ENCODE measurements at regions not wholly inside any gene's neighbourhood (a gene's known extent, or its start where the extent isn't known, plus 50 kb on each side); places are given as distances from the start of the nearest gene placed in this dataset.

DNA sequence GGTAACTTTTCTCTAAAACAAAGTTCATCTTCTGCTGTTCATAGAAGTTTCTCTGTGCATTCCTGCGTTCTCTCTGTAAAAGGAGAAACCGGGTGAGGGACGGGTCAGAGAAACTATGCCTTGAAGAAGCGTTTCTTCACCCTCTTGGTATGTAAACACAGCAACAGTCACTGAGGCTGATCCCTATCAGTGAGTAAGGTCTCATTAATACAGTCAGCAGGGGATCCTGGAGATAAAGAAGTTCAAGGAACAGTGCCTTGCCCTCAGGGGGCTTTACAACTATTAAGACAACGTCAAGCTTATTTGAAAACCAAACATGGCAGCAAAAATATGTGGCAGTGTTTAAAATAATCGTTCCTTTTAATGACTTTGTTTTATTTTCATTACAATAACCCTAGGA, 202.9 kb upstream of the IL12B start:
- no peak for DNase-seq (ENCODE audit: low read depth in 2 of 2)

DNA sequence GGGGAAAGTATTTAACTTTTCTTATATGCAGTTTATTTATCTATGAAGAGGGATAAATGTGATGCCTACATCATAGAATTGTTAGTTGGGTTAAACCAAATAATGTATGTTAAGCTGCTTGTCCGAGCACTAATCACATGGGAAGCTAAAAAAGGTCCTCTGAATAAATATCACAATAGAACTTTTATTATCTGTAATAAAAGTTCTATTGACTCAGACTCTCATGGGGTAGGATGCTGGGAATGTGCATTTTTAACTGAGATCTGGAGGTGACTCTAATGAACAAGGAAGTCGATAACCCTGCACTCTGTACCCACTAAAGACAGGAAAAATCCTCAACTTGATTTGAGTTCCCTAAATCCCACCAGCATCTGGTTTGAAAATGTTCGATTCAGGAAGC, 205.9 kb upstream of the IL12B start:
- no peak for DNase-seq (ENCODE audit: low read depth in 2 of 2)

- DNase-seq (ENCODE audit: low read depth in 2 of 2): no peak
These were observed 206.4 kb upstream of the IL12B start for GRCh38 chr5:159536646-159537045.

DNA sequence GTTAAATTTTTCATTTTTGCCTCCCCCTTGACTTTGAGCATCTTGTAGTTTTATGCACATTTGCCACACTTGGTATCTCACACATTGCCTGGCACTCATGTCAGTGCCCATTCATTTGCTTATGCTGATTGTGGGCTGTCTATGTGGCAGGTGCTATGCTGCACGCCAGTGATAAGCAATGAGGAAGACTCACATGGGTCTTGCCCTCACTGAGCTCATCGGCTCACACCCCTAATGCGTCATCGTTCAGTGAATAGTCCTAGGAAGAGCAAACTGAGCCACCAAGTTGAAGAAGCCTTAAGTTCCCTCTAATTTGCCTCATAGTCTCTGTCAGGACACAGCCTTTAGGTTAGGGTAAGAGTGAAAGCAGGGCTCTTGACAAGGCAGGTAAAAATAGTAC, 209.4 kb upstream of the IL12B start:
- DNase-seq (ENCODE audit: low read depth in 2 of 2): no peak

DNA sequence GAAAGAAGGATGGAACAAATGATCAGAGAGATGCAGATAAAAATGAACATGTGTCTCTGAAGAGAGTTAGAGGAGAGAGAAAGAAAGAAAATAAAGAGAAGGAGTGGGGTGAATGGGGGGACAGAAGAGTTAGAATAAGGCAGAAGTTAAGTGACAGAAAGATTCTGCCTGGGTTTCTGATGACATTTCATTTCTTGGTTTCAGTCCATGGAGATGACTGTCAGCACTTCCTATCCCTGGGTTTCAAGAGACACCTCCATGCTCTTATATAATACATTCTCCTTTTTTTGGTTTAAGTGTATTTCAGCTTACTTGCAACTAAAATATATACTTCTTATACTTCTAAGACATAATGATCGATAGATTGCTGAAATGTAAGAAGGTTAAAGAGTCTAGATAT, 213.0 kb upstream of the IL12B start:
- DNase-seq (ENCODE audit: low read depth in 2 of 2): no peak

DNA sequence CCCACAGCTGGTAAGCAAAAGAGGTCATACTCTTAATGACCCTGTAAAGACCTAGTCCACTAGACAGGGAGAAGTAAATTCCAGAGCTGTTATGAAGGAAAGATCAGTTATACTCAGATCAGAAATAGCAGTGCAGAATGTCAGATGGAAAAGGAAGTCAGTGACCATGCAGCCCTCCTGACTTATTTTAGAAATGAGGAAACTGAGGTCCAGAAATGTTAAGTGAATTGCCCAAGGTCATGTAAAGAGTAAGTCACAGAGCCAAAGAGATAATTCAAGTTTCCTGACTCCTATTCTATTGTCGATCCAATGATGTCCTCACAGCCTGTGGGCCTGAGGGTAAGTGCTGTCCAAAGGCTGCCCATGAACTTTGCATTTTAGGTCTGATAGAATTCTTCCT, 214.9 kb upstream of the IL12B start:
- DNase-seq (ENCODE audit: low read depth in 2 of 2): no peak

- no peak for DNase-seq (ENCODE audit: low read depth in 2 of 2)
These were observed 217.3 kb upstream of the IL12B start for GRCh38 chr5:159547466-159548195.

DNA sequence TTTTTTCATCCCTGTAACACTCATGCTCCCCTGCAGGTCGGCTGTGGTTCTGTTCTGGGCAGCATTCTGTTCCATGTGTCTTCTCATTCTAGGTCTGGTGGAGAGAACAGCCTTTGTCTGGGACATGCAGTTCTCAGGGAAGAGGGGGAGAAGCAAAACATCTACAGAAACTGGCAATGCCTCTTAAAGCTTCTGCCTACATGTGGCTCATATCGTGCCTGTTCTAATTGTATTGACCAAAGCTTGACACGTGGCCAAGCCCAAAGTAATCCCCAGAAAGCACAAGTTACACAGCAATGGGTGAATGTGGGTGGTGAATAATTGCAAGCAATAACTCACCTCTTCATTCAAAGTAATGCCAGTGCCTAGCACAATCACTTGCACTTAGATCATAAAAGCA, 218.2 kb upstream of the IL12B start:
- DNase-seq (ENCODE audit: low read depth in 2 of 2): no peak

GRCh38 chr5:159549046-159549445, 218.8 kb upstream of the IL12B start:
- no peak for DNase-seq (ENCODE audit: low read depth in 2 of 2)

DNA sequence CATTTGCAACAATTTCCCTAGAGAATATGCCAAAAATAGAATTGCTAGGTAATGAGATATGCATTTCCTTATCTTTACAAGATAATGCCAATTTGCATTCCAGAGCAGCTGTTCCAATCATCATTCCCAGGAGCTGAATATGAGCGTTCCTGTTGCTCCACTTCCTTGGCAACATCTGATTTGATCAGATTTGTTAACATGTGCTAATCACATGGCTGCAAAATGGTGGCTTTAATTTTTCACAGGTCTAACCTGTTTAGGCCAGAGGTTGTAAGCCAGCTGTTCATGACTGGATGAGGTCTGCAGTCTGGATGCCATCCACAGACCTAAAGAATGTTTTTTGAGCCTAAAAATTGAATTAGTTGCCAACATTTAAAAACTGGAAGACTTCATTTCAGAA, 220.7 kb upstream of the IL12B start:
- DNase-seq (ENCODE audit: low read depth in 2 of 2): no peak

DNA sequence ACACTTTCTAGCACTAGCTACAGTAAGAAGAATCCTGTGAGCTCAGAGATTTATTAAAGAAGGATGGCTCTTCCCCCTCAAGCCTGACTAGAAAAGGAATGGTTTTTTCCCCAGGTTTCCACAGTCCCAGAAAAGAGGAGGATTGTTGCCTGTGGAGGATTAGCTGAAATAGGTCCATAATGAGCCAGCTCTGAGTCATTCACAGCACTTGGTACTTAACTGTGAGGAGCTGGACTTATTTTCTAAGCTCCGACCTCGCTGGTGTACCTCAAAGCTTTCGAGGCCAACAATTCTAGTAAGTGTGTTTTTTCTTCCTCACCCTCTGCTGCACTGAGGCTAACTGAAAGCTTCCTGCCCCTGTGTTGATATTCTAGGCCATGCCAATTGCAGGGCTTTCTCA, 222.5 kb upstream of the IL12B start:
- DNase-seq (ENCODE audit: low read depth in 2 of 2): no peak

GRCh38 chr5:159553792-159554191, 223.5 kb upstream of the IL12B start:
- no peak for DNase-seq (ENCODE audit: low read depth in 2 of 2)

- no peak for DNase-seq (ENCODE audit: low read depth in 2 of 2)
These were observed 224.8 kb upstream of the IL12B start for GRCh38 chr5:159555084-159555483.

DNA sequence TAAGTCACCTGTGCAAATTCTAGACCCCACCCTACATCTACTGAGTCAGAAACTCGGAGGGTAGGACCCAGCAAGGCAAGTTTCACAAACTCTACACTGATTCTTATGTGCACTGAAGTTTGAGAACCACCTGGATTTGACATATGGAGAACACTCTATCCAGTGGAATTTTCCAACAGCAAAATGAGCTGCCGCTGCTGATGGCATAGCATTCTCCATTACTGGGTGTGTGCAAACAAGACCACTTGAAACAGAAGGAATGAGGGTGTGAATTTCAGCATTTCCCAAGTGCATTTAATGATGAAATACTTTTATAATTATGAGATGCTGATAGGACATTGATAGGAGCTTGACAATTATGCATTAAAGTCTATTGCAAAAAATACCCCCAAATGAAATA, 229.1 kb upstream of the IL12B start:
- no peak for DNase-seq (ENCODE audit: low read depth in 2 of 2)

- no peak for DNase-seq (ENCODE audit: low read depth in 2 of 2)
These were observed 229.8 kb upstream of the IL12B start for GRCh38 chr5:159560088-159560487.

GRCh38 chr5:159564031-159564430, 233.7 kb upstream of the IL12B start:
- DNase-seq (ENCODE audit: low read depth in 2 of 2): no peak

- DNase-seq (ENCODE audit: low read depth in 2 of 2): no peak
These were observed 236.5 kb upstream of the IL12B start for GRCh38 chr5:159566832-159567231.

DNA sequence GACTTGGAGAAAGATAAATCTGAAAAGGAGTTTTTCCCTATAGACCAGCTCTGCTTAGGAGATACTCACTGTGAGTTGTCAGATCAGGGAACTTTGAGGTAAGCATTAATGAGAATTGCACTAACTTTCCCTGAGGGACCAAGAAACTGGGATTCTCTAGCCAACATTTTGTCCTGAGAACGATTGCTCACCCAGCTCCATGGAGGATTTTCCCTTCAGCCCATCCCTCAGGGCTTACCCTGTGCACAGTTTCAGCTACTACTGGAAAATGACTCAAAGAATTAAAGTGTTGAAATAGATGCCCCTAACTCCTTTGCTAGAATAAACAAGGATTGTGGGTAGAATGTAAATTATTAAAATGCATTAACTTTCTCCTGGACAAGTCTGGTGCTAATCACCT, 237.2 kb upstream of the IL12B start:
- DNase-seq (ENCODE audit: low read depth in 2 of 2): no peak

DNA sequence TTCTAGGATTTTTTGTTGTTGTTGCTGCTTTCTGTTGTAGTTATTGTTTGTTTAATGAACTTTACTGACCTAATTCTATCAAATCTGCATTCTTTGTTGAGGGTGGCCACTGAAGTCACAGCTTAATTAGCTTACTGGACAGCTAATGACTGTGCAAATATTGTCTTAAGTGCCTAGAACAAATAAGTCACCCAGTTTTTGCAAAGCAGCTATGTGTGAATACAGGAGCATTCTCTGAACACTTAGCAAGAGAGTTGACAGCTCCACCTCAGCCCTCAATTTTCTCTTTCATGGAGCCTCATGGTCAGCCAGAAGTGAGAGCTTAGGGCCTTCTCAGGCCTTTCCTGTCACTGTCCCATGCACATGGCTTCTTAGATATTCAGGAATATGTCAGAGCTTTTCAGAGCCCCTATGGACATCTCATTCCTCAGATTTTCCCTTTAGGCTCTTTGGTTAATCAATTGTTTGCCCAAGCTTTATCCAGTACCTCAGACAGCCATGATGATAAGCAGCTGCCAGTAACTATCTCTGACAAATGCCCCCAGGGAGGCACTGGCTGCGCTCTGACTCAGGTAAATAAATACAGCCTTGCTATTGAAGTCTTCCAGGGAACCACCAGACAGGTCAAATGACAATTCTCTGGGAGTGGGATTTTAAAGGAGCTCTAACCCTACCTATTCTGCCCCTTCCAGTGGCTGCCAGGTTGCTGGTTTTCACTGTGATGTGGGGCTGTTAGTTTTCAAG, 241.4 kb upstream of the IL12B start:
- no peak for DNase-seq (ENCODE audit: low read depth in 2 of 2)

DNA sequence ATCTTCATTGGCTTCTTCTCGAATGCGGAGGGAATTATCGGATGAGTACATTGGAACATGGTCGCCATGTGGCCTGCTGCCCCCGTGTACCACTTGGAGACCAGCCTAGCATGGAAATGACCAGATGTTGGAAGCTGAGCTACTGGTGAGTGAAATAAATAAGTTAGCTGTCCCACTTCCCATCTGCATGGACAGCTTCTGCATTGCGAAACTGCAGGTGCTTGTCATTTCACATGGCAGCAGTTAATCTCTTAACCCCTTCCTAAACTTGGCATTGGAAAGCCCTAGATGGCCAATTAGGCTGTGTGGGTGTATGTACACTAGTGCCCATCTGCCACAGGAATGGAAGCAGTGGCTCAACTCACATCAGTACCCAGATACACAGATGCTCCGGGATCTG, 246.6 kb upstream of the IL12B start:
- no peak for DNase-seq (ENCODE audit: low read depth in 2 of 2)

DNA sequence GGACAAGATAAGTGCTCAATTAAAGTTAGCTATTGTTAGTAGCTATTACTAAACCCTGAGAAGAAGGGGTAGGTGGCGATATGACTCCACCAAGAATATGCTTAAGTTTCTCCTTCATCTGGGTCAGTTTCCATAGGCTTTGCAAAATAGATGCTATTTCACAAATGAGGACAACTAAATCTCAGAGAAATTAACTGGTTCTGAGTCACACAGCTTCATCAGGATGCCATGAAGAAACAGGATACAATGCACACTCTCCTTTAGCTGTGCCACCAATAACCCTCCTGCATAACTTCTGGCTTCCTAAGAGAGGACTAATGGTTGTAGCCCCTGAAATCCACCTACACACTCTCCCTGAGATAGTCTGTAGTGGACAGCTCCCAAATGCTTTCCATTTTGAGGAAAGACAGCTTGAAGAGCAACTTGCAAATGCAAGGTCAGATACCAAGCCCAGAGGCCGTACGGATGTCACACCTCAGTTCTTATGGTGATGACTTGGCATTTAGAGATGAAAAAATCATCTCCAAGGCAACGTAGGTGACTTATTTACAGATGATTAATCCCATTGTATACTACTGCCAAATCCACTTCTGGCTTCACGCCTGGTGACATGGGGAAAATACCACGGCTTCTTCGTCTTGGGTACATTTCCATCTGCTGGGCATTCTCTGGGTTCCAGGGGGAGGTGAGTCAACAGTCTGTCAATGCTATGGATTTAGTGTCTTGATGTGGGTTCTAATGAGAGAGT, 251.4 kb upstream of the IL12B start:
- DNase-seq (ENCODE audit: low read depth in 2 of 2): no peak

DNA sequence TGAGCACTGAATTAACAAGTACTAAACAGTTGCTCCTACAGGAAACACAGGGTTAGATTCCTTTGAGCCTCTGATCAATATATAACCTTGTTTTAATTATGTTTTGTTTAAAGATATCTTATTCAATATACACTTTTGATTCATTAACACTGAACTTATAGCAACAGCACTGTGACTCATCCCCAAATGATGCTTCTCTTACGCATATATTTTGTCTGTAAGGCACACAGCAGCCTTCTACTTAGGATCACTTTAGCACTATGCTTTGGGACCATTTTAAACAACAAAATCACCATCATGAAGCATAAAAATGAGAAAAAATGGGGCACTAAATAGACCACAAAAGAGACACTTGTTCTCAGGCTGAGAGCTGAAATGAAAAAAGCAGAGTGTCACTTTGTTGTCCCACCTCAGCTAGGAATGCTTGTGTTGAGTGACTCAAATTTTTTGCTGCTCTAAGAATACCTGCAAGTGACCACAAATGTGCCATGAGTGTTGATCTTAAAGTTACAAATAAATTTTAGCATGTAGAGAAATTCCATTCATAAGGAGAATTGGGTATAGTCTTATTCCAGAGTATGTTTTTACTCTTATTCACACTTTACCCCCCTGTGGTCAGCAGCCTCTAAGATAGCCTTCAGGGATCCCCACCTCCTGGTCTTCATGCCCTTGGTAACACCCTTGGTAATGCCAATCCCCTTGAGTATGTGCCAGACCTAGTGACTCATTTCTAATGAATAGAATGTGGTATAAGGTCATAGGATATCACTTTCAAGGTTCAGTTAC, 252.7 kb upstream of the IL12B start:
- DNase-seq (ENCODE audit: low read depth in 2 of 2): no peak
